ENCODE measurements at regions not wholly inside any gene's neighbourhood (a gene's known extent, or its start where the extent isn't known, plus 50 kb on each side); places are given as distances from the start of the nearest gene placed in this dataset.

GRCh38 chr20:48448666-48449600, 378.9 kb downstream of the PREX1 start:
- no peaks in the 10 kb centered on the region for H3K9me3 ChIP-seq
- intact Hi-C loops (cut with DNase I) = no loop called here
- no peaks in the 10 kb centered on the region for H3K36me3 ChIP-seq
- FAIRE-seq (no peak), DNase-seq (no peak), ATAC-seq (no peak)
- H3K27me3 ChIP-seq = no peaks in the 10 kb centered on the region
- no peak overlapping the region for H3K4me3 ChIP-seq
- H3K4me1 ChIP-seq = no peaks in the 10 kb centered on the region
- WGBS, 2 donors = 39 to 55% methylated on average over 10 of the region's 10 CpGs
- TF ChIP-seq CTCF (IDR thresholded peaks at IDR 0.05) = no peak
- H3K27ac ChIP-seq = no peak overlapping the region

DNA sequence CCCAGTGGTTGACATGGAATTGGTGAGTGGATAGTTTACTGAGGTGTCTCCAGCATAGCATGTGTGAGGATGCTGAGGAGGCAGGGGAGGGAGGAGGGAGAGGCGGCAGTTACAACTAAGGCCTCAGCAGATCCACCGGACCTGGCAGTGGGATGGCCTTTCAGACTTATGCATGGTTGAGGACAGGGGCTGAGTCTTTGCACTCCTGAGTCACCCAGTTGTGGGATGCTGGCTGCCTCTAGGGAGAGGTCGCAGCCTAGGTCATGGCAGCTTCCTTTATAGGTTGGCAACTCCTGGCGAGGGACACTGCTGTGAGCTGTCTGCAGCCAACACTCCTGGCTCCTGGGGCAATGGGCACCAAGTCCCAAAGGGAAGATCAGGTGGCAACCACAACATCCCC, 380.3 kb downstream of the PREX1 start:
- ATAC-seq (no peak), DNase-seq (no peak), FAIRE-seq (no peak)
- TF ChIP-seq CTCF (IDR thresholded peaks at IDR 0.05) = no peak
- H3K4me1 ChIP-seq = no peaks in the 10 kb centered on the region
- no peaks in the 10 kb centered on the region for H3K36me3 ChIP-seq
- no peak overlapping the region for H3K27ac ChIP-seq
- H3K9me3 ChIP-seq = no peaks in the 10 kb centered on the region
- no peak overlapping the region for H3K4me3 ChIP-seq
- no peaks in the 10 kb centered on the region for H3K27me3 ChIP-seq
- intact Hi-C loops (cut with DNase I) = no loop called here
- WGBS, 2 donors = 65 to 68% methylated on average over 4 of the region's 4 CpGs

DNA sequence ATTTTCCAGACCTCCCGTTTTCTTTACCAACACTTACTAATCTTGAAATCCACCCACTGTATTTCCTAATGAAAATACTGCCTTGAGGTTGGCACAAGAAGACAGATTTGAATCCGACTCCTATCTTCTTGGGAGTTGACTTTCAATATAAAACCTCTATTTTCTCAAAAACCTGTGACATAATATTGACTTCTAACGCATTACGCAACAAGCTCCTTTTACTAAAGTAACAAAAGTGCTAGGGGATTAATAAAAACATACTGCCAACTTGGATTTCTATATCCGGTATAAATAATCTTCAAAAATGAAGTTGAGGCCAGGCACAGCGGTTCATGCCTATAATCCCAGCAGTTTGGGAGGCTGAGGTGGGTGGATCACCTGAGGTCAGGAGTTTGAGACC, 382.0 kb downstream of the PREX1 start:
- DNase-seq (no peak), FAIRE-seq (no peak), ATAC-seq (no peak)
- Histone ChIP-seq H3K4me3 (no peak overlapping the region), H3K36me3 (no peaks in the 10 kb centered on the region), H3K4me1 (no peaks in the 10 kb centered on the region), H3K27me3 (no peaks in the 10 kb centered on the region), H3K27ac (no peak overlapping the region), H3K9me3 (no peaks in the 10 kb centered on the region)
- no peak for TF ChIP-seq CTCF (IDR thresholded peaks at IDR 0.05)
- 74 to 78% methylated on average over 6 of the region's 6 CpGs for WGBS, 2 donors
- intact Hi-C loops (cut with DNase I) = no loop called here

DNA sequence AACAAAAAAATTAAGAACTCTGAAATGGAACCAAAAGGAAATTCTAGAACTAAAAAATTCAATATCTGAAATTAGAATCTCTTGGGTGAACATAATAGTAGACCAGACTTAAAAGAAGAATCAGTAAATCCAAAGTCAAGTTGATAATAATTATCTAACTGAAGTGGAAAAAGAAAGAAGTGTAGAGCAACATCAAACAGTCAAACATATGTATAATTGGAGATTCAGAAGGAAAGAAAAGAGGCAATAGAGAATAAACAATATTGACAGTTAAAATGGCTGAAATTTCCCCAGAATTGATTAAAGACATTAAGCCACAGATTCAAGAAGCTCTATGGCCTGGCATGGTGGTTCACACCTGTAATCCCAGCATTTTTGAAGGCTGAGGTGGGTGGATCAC, 383.6 kb downstream of the PREX1 start:
- ATAC-seq (no peak), FAIRE-seq (no peak)

More for the DNA sequence above, 383.6 kb downstream of the PREX1 start:
- no peak for DNase-seq
- intact Hi-C loops (cut with DNase I) = no loop called here
- Histone ChIP-seq H3K4me1 (no peaks in the 10 kb centered on the region), H3K36me3 (no peaks in the 10 kb centered on the region), H3K27ac (no peak overlapping the region), H3K4me3 (no peak overlapping the region), H3K27me3 (no peaks in the 10 kb centered on the region), H3K9me3 (no peaks in the 10 kb centered on the region)
- TF ChIP-seq CTCF (IDR thresholded peaks at IDR 0.05) = no peak
